Liver (tissue), 8 donors: ENCODE measurements at regions not wholly inside any gene's neighbourhood (a gene's known extent, or its start where the extent isn't known, plus 50 kb on each side); places are given as distances from the start of the nearest gene placed in this dataset.

Experiments
- DNase-seq: peaks from one replicate; pipeline ENCODE4 v3.0.0-alpha.2; 2017; ENCODE audit warnings: low spot score
- H3K27ac ChIP-seq, 2 donors: one replicate each; pipeline ENCODE4 v1.7.0; 2013; ENCODE audit warnings: inconsistent platforms in 2 of 2, low read length in 2 of 2, control low read depth in 1 of 2, low read depth in 1 of 2, mild to moderate bottlenecking in 1 of 2
- H3K27me3 ChIP-seq, 4 donors: one replicate each; pipeline versions ENCODE4 v1.6.1 to v1.7.0; 2013; ENCODE audit warnings: low read length in 3 of 4, inconsistent platforms in 1 of 4, mild to moderate bottlenecking in 1 of 4, moderate library complexity in 1 of 4; ENCODE audit not compliant: control insufficient read depth in 4 of 4, insufficient read depth in 4 of 4
- H3K36me3 ChIP-seq, 4 donors: one replicate each; pipeline versions ENCODE4 v1.6.1 to v1.7.0; 2013; ENCODE audit warnings: low read length in 3 of 4, mild to moderate bottlenecking in 3 of 4, low read depth in 1 of 4, moderate library complexity in 1 of 4; ENCODE audit not compliant: control insufficient read depth in 4 of 4, insufficient read depth in 3 of 4
- H3K4me1 ChIP-seq, 4 donors: one replicate each; pipeline versions ENCODE4 v1.6.1 to v1.7.0; 2013; ENCODE audit warnings: low read length in 3 of 4, mild to moderate bottlenecking in 3 of 4, moderate library complexity in 1 of 4; ENCODE audit not compliant: control insufficient read depth in 4 of 4, insufficient read depth in 4 of 4
- H3K4me3 ChIP-seq, 3 donors: one replicate each; pipeline versions ENCODE4 v1.6.1 to v1.7.0; 2013; ENCODE audit warnings: low read length in 3 of 3, control low read depth in 1 of 3, low read depth in 1 of 3, mild to moderate bottlenecking in 1 of 3
- H3K9ac ChIP-seq, 2 donors: one replicate each; pipeline ENCODE4 v1.7.0; 2013; ENCODE audit warnings: low read length in 2 of 2, mild to moderate bottlenecking in 2 of 2, moderate library complexity in 2 of 2, control low read depth in 1 of 2, low read depth in 1 of 2
- H3K9me3 ChIP-seq, 4 donors: one replicate each; pipeline versions ENCODE4 v1.6.1 to v1.7.0; 2013; ENCODE audit warnings: low read length in 3 of 4; ENCODE audit not compliant: control insufficient read depth in 4 of 4
- CTCF ChIP-seq: fragments of 150-350 bp; IDR thresholded peaks from 2 replicates; pipeline ENCODE4 v1.5.1; 2017; ENCODE audit warnings: improper control_type of control experiment, low read depth, low read length; ENCODE audit not compliant: missing input control
- EGR1 ChIP-seq, 2 donors: IDR thresholded peaks; 2 replicates each; pipeline ENCODE4 v1.6.1; 2016 to 2018; ENCODE audit warnings: antibody characterized with exemption in 2 of 2, low read depth in 2 of 2
- FOXA1 ChIP-seq: IDR thresholded peaks from 2 replicates; pipeline ENCODE4 v1.6.1; 2016; ENCODE audit warnings: antibody characterized with exemption
- FOXA2 ChIP-seq: IDR thresholded peaks from 2 replicates; pipeline ENCODE4 v1.6.1; 2016; ENCODE audit warnings: antibody characterized with exemption
- GABPA ChIP-seq, 2 donors: IDR thresholded peaks in 1 of 2; conservative IDR thresholded peaks in 1 of 2; 2 replicates each; pipeline ENCODE4 v1.6.1; 2016; ENCODE audit warnings: antibody characterized with exemption in 2 of 2, mild to moderate bottlenecking in 1 of 2, moderate library complexity in 1 of 2
- HNF4A ChIP-seq, 2 donors: conservative IDR thresholded peaks; 2 replicates each; pipeline ENCODE4 v1.6.1; 2016; ENCODE audit warnings: antibody characterized with exemption in 2 of 2, mild to moderate bottlenecking in 2 of 2
- HNF4G ChIP-seq: IDR thresholded peaks from 2 replicates; pipeline ENCODE4 v1.6.1; 2016; ENCODE audit warnings: antibody characterized with exemption
- JUND ChIP-seq, 2 donors: IDR thresholded peaks; 2 replicates each; pipeline ENCODE4 v1.6.1; 2016; ENCODE audit warnings: antibody characterized with exemption in 2 of 2
- NR2F2 ChIP-seq: IDR thresholded peaks from 2 replicates; pipeline ENCODE4 v1.6.1; 2016; ENCODE audit warnings: antibody characterized with exemption
- RAD21 ChIP-seq, 2 donors: IDR thresholded peaks; 2 replicates each; pipeline ENCODE4 v1.6.1; 2016; ENCODE audit warnings: antibody characterized with exemption in 2 of 2, mild to moderate bottlenecking in 2 of 2
- REST ChIP-seq: IDR thresholded peaks from 2 replicates; pipeline ENCODE4 v1.6.1; 2016; ENCODE audit warnings: antibody characterized with exemption, mild to moderate bottlenecking
- RXRA ChIP-seq, 2 donors: IDR thresholded peaks; 2 replicates each; pipeline ENCODE4 v1.6.1; 2017 to 2018; ENCODE audit warnings: antibody characterized with exemption in 2 of 2, mild to moderate bottlenecking in 1 of 2
- SP1 ChIP-seq: IDR thresholded peaks from 2 replicates; pipeline ENCODE4 v1.6.1; 2018; ENCODE audit warnings: antibody characterized with exemption, mild to moderate bottlenecking
- TAF1 ChIP-seq: conservative IDR thresholded peaks from 2 replicates; pipeline ENCODE4 v1.6.1; 2016; ENCODE audit warnings: antibody characterized with exemption, mild to moderate bottlenecking
- YY1 ChIP-seq: IDR thresholded peaks from 2 replicates; pipeline ENCODE4 v1.6.1; 2016; ENCODE audit warnings: antibody characterized with exemption, mild to moderate bottlenecking
- ZBTB33 ChIP-seq: IDR thresholded peaks from 2 replicates; pipeline ENCODE4 v1.6.1; 2016; ENCODE audit warnings: antibody characterized with exemption
- whole genome bisulfite sequencing: extraction: QIAGEN DNeasy Blood & Tissue Kit; methylation state at CpG from one replicate; pipeline ENCODE4 v1.1.7; 2013; 5-methylcytosine and 5-hydroxymethylcytosine counted together
- TF ChIP-seq, protein P1 (sequence below): IDR thresholded peaks from 2 replicates; pipeline ENCODE4 v1.6.1; 2016; ENCODE audit warnings: antibody characterized with exemption
- TF ChIP-seq, protein P2 (sequence below): IDR thresholded peaks from 2 replicates; pipeline ENCODE4 v1.6.1; 2016; ENCODE audit warnings: antibody characterized with exemption
- donor health status: healthy.
- donor health status: healthy.
- donor health status: healthy.
- donor health status: healthy.
- donor health status: healthy.

DNA sequence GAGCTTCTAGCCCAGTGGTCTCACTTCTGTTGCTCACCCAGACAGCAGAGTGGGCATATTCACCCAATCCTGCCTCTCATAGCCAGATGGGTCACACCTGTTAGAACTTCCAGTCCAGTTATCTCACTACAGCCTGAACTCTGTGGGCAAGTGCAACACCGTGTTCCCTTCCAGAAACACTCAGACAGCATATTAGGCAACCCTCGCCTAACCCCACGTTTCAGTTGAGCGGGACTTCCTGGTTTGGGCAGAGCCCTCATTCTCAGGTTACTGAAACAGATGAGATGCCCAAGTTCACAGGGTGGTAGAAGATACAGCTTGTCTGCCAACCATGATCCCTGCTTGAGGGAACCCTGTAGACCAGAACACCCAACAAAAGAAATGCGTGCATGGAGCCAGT lies 538.2 kb downstream of the CYLC2 start:
- H3K4me1 ChIP-seq: no peaks in the 10 kb centered on the region
- H3K27ac ChIP-seq: no peak overlapping the region
- TF ChIP-seq YY1: no peak
- TF ChIP-seq, protein P1, sequence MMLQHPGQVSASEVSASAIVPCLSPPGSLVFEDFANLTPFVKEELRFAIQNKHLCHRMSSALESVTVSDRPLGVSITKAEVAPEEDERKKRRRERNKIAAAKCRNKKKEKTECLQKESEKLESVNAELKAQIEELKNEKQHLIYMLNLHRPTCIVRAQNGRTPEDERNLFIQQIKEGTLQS: no peak
- TF ChIP-seq RXRA (IDR thresholded peaks at IDR 0.05): no peak
- no peak for TF ChIP-seq EGR1 (IDR thresholded peaks at IDR 0.05; ENCODE audit: low read depth in 2 of 2)
- TF ChIP-seq HNF4G: no peak
- TF ChIP-seq, protein P2, sequence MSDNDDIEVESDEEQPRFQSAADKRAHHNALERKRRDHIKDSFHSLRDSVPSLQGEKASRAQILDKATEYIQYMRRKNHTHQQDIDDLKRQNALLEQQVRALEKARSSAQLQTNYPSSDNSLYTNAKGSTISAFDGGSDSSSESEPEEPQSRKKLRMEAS: no peak
- no peak for DNase-seq
- H3K36me3 ChIP-seq: no peaks in the 10 kb centered on the region
- no peaks in the 10 kb centered on the region for H3K9me3 ChIP-seq
- no peak overlapping the region for H3K4me3 ChIP-seq
- WGBS: 83% methylated on average over 5 of the region's 5 CpGs
- no peak overlapping the region for H3K9ac ChIP-seq
- no peaks in the 10 kb centered on the region for H3K27me3 ChIP-seq

DNA sequence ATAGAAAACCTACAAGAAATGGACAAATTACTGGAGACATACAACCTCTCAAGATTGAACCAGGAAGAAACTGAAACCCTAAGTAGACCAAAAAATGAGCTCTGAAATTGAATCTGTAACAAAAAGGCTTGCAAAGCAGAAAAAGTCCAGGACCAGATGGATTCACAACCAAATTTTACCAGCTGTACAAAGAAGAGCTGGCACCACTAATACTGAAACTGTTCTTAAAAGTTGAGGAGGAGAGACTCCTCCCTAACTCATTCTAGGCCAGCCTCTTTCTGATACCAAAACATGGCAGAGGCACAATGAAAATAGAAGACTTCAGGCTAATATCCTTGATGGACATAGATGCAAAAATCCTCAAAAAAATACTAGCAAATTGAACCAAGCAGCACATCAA lies 542.3 kb downstream of the CYLC2 start:
- H3K4me3 ChIP-seq: no peak overlapping the region
- no peak overlapping the region for H3K27ac ChIP-seq
- H3K36me3 ChIP-seq: no peaks in the 10 kb centered on the region
- H3K4me1 ChIP-seq: no peaks in the 10 kb centered on the region
- no peak for DNase-seq
- H3K27me3 ChIP-seq: no peaks in the 10 kb centered on the region
- H3K9me3 ChIP-seq: peaks cover 0 to 4% (median 0%) of the 10 kb centered on the region in 4 donors
- H3K9ac ChIP-seq: no peak overlapping the region
- TF ChIP-seq NR2F2 (no peak), EGR1 (IDR thresholded peaks at IDR 0.05; ENCODE audit: low read depth in 2 of 2) (no peak), HNF4G (no peak), JUND (IDR thresholded peaks at IDR 0.05) (no peak)
- TF ChIP-seq, protein P1: no peak

GRCh38 chr9:103545260-103545659 lies 548.8 kb upstream of the SMC2 start:
- no peak for TF ChIP-seq EGR1 (IDR thresholded peaks at IDR 0.05; ENCODE audit: low read depth in 2 of 2)
- no peak for TF ChIP-seq YY1
- TF ChIP-seq CTCF: no peak
- no peak for TF ChIP-seq HNF4G
- TF ChIP-seq, protein P2: no peak
- TF ChIP-seq RAD21 (IDR thresholded peaks at IDR 0.05): no peak
- TF ChIP-seq FOXA1: no peak
- no peak for TF ChIP-seq RXRA (IDR thresholded peaks at IDR 0.05)
- no peak for TF ChIP-seq TAF1
- no peak for TF ChIP-seq GABPA (IDR thresholded peaks at IDR 0.05 in 1 of 2, conservative IDR thresholded peaks at IDR 0.05 in 1 of 2)
- TF ChIP-seq FOXA2: no peak
- no peak for TF ChIP-seq REST
- no peak for TF ChIP-seq HNF4A (conservative IDR thresholded peaks at IDR 0.05)
- no peak for TF ChIP-seq ZBTB33
- TF ChIP-seq, protein P1: no peak
- no peak for TF ChIP-seq SP1
- TF ChIP-seq JUND (IDR thresholded peaks at IDR 0.05): no peak
- H3K36me3 ChIP-seq: no peaks in the 10 kb centered on the region
- no peaks in the 10 kb centered on the region for H3K9me3 ChIP-seq
- WGBS: 76% methylated on average over 2 of the region's 2 CpGs
- H3K9ac ChIP-seq: no peak overlapping the region
- H3K4me3 ChIP-seq: no peak overlapping the region
- DNase-seq: no peak
- H3K27ac ChIP-seq: no peak overlapping the region
- no peaks in the 10 kb centered on the region for H3K27me3 ChIP-seq
- H3K4me1 ChIP-seq: no peaks in the 10 kb centered on the region
